ENCODE measurements at regions not wholly inside any gene's neighbourhood (a gene's known extent, or its start where the extent isn't known, plus 50 kb on each side); places are given as distances from the start of the nearest gene placed in this dataset.

- Histone ChIP-seq H3K36me3 (ENCODE audit: insufficient read depth) (no peaks in the 10 kb centered on the region), H3K79me2 (replicated peaks; ENCODE audit: insufficient read depth) (no peaks in the 10 kb centered on the region), H3K27me3 (ENCODE audit: insufficient read depth) (no peaks in the 10 kb centered on the region), H3K9me2 (ENCODE audit: insufficient read depth) (no peaks in the 10 kb centered on the region), H3K27ac (ENCODE audit: low read depth) (no peak overlapping the region), H3K4me2 (no peak overlapping the region), H3K4me1 (ENCODE audit: insufficient read depth) (no peaks in the 10 kb centered on the region), H4K20me1 (replicated peaks; ENCODE audit: insufficient read depth) (no peaks in the 10 kb centered on the region), H3K4me3 (no peak overlapping the region), H3F3A (replicated peaks; ENCODE audit: low read depth) (no peaks in the 10 kb centered on the region), H2AFZ (no peak overlapping the region)
- Mint-ChIP-seq H3K4me3 (no peak overlapping the region), H3K27ac (no peak overlapping the region), H3K36me3 (ENCODE audit: low read depth) (no peaks in the 10 kb centered on the region), H3K4me1 (no peaks in the 10 kb centered on the region), H3K9me3 (no peaks in the 10 kb centered on the region), H3K27me3 (ENCODE audit: insufficient read depth, low read depth, poor library complexity) (no peaks in the 10 kb centered on the region)
- TF ChIP-seq CTCF (conservative IDR thresholded peaks at IDR 0.05; ENCODE audit: low read depth in 2 of 2) (no peak), POLR2AphosphoS5 (IDR thresholded peaks at IDR 0.05; ENCODE audit: low read depth) (no peak), STAT1 (IDR thresholded peaks at IDR 0.05; ENCODE audit: unreplicated experiment) (no peak), JUNB (IDR thresholded peaks at IDR 0.05; ENCODE audit: unreplicated experiment) (no peak), ZNF114 (CRISPR knock-in tag; IDR thresholded peaks at IDR 0.05) (no peak), CREB1 (CRISPR knock-in tag; IDR thresholded peaks at IDR 0.05; ENCODE audit: low read depth) (no peak), NANOG (IDR thresholded peaks at IDR 0.05; ENCODE audit: borderline replicate concordance) (no peak), ZNF331 (CRISPR knock-in tag; IDR thresholded peaks at IDR 0.05; ENCODE audit: low read depth) (no peak), EZH2 (IDR thresholded peaks at IDR 0.05; ENCODE audit: low read depth, unreplicated experiment) (no peak), EZH2phosphoT487 (IDR thresholded peaks at IDR 0.05; ENCODE audit: unreplicated experiment) (no peak)
- TF ChIP-seq, protein P1, sequence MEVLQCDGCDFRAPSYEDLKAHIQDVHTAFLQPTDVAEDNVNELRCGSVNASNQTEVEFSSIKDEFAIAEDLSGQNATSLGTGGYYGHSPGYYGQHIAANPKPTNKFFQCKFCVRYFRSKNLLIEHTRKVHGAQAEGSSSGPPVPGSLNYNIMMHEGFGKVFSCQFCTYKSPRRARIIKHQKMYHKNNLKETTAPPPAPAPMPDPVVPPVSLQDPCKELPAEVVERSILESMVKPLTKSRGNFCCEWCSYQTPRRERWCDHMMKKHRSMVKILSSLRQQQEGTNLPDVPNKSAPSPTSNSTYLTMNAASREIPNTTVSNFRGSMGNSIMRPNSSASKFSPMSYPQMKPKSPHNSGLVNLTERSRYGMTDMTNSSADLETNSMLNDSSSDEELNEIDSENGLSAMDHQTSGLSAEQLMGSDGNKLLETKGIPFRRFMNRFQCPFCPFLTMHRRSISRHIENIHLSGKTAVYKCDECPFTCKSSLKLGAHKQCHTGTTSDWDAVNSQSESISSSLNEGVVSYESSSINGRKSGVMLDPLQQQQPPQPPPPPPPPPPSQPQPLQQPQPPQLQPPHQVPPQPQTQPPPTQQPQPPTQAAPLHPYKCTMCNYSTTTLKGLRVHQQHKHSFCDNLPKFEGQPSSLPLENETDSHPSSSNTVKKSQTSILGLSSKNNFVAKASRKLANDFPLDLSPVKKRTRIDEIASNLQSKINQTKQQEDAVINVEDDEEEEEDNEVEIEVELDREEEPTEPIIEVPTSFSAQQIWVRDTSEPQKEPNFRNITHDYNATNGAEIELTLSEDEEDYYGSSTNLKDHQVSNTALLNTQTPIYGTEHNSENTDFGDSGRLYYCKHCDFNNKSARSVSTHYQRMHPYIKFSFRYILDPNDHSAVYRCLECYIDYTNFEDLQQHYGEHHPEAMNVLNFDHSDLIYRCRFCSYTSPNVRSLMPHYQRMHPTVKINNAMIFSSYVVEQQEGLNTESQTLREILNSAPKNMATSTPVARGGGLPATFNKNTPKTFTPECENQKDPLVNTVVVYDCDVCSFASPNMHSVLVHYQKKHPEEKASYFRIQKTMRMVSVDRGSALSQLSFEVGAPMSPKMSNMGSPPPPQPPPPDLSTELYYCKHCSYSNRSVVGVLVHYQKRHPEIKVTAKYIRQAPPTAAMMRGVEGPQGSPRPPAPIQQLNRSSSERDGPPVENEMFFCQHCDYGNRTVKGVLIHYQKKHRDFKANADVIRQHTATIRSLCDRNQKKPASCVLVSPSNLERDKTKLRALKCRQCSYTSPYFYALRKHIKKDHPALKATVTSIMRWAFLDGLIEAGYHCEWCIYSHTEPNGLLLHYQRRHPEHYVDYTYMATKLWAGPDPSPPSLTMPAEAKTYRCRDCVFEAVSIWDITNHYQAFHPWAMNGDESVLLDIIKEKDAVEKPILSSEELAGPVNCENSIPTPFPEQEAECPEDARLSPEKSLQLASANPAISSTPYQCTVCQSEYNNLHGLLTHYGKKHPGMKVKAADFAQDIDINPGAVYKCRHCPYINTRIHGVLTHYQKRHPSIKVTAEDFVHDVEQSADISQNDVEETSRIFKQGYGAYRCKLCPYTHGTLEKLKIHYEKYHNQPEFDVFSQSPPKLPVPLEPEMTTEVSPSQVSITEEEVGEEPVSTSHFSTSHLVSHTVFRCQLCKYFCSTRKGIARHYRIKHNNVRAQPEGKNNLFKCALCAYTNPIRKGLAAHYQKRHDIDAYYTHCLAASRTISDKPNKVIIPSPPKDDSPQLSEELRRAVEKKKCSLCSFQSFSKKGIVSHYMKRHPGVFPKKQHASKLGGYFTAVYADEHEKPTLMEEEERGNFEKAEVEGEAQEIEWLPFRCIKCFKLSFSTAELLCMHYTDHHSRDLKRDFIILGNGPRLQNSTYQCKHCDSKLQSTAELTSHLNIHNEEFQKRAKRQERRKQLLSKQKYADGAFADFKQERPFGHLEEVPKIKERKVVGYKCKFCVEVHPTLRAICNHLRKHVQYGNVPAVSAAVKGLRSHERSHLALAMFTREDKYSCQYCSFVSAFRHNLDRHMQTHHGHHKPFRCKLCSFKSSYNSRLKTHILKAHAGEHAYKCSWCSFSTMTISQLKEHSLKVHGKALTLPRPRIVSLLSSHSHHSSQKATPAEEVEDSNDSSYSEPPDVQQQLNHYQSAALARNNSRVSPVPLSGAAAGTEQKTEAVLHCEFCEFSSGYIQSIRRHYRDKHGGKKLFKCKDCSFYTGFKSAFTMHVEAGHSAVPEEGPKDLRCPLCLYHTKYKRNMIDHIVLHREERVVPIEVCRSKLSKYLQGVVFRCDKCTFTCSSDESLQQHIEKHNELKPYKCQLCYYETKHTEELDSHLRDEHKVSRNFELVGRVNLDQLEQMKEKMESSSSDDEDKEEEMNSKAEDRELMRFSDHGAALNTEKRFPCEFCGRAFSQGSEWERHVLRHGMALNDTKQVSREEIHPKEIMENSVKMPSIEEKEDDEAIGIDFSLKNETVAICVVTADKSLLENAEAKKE (CRISPR knock-in tag; IDR thresholded peaks at IDR 0.05), result no peak
- TF ChIP-seq, protein P2, sequence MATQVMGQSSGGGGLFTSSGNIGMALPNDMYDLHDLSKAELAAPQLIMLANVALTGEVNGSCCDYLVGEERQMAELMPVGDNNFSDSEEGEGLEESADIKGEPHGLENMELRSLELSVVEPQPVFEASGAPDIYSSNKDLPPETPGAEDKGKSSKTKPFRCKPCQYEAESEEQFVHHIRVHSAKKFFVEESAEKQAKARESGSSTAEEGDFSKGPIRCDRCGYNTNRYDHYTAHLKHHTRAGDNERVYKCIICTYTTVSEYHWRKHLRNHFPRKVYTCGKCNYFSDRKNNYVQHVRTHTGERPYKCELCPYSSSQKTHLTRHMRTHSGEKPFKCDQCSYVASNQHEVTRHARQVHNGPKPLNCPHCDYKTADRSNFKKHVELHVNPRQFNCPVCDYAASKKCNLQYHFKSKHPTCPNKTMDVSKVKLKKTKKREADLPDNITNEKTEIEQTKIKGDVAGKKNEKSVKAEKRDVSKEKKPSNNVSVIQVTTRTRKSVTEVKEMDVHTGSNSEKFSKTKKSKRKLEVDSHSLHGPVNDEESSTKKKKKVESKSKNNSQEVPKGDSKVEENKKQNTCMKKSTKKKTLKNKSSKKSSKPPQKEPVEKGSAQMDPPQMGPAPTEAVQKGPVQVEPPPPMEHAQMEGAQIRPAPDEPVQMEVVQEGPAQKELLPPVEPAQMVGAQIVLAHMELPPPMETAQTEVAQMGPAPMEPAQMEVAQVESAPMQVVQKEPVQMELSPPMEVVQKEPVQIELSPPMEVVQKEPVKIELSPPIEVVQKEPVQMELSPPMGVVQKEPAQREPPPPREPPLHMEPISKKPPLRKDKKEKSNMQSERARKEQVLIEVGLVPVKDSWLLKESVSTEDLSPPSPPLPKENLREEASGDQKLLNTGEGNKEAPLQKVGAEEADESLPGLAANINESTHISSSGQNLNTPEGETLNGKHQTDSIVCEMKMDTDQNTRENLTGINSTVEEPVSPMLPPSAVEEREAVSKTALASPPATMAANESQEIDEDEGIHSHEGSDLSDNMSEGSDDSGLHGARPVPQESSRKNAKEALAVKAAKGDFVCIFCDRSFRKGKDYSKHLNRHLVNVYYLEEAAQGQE (IDR thresholded peaks at IDR 0.05; ENCODE audit: unreplicated experiment), result no peak
- TF ChIP-seq, protein P3, sequence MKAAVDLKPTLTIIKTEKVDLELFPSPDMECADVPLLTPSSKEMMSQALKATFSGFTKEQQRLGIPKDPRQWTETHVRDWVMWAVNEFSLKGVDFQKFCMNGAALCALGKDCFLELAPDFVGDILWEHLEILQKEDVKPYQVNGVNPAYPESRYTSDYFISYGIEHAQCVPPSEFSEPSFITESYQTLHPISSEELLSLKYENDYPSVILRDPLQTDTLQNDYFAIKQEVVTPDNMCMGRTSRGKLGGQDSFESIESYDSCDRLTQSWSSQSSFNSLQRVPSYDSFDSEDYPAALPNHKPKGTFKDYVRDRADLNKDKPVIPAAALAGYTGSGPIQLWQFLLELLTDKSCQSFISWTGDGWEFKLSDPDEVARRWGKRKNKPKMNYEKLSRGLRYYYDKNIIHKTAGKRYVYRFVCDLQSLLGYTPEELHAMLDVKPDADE (IDR thresholded peaks at IDR 0.05), result no peak
- no peak for DNase-seq (ENCODE audit: low spot score)
- ATAC-seq, result no peak
These were observed 320.3 kb downstream of the BMP2 start for GRCh38 chr20:7087803-7088202.

Data from GM23338 (cell line).